Sigmoid colon (tissue), 4 donors: ENCODE measurements at regions not wholly inside any gene's neighbourhood (a gene's known extent, or its start where the extent isn't known, plus 50 kb on each side); places are given as distances from the start of the nearest gene placed in this dataset.

Experiments
- POLR2A ChIP-seq, 2 donors: fragments of 450-650 bp; IDR thresholded peaks; one replicate each; pipeline ENCODE4 v1.6.1; 2016; ENCODE audit warnings: antibody characterized with exemption in 2 of 2, mild to moderate bottlenecking in 2 of 2, moderate library complexity in 2 of 2
- POLR2AphosphoS5 ChIP-seq, 4 donors: sonication (generic); formaldehyde crosslinking; IDR thresholded peaks; one replicate each; pipeline ENCODE4 v1.6.1; 2017; ENCODE audit warnings: antibody characterized with exemption in 4 of 4
- TF ChIP-seq, protein P1 (sequence below), 4 experiments: fragments of 450-650 bp in 3 of 4; fragments of 200-600 bp in 1 of 4; IDR thresholded peaks; one replicate each; pipeline ENCODE4 v1.5.1; 2016 to 2019; ENCODE audit warnings: antibody characterized with exemption in 4 of 4, mild to moderate bottlenecking in 3 of 4, moderate library complexity in 2 of 4

GRCh38 chr5:7202846-7203245 lies 193.1 kb upstream of the ADCY2 start:
- TF ChIP-seq POLR2A (IDR thresholded peaks at IDR 0.05): no peak
- TF ChIP-seq, protein P1, sequence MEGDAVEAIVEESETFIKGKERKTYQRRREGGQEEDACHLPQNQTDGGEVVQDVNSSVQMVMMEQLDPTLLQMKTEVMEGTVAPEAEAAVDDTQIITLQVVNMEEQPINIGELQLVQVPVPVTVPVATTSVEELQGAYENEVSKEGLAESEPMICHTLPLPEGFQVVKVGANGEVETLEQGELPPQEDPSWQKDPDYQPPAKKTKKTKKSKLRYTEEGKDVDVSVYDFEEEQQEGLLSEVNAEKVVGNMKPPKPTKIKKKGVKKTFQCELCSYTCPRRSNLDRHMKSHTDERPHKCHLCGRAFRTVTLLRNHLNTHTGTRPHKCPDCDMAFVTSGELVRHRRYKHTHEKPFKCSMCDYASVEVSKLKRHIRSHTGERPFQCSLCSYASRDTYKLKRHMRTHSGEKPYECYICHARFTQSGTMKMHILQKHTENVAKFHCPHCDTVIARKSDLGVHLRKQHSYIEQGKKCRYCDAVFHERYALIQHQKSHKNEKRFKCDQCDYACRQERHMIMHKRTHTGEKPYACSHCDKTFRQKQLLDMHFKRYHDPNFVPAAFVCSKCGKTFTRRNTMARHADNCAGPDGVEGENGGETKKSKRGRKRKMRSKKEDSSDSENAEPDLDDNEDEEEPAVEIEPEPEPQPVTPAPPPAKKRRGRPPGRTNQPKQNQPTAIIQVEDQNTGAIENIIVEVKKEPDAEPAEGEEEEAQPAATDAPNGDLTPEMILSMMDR (IDR thresholded peaks at IDR 0.05): no peak
- TF ChIP-seq POLR2AphosphoS5 (IDR thresholded peaks at IDR 0.05): no peak
